H1 (cell line): ENCODE measurements at regions not wholly inside any gene's neighbourhood (a gene's known extent, or its start where the extent isn't known, plus 50 kb on each side); places are given as distances from the start of the nearest gene placed in this dataset.

Source experiments
- CTCF ChIA-PET: fragments of 300-600 bp; sonication (Branson Sonifier 250); formaldehyde crosslinking; loops from one replicate; lab custom pipeline; 2021; ENCODE audit not compliant: partially characterized antibody; lab: Charles Lee
- POLR2A ChIA-PET: fragments of 300-600 bp; sonication (Branson Sonifier 250); formaldehyde crosslinking; loops from one replicate; lab custom pipeline; 2021; ENCODE audit warnings: inconsistent platforms; ENCODE audit not compliant: partially characterized antibody; lab: Charles Lee
- DNase-seq, 2 experiments: peaks; one replicate each; pipeline versions ENCODE4 v3.0.0 to v3.0.0-alpha.2; 2010 to 2022; ENCODE audit warnings: low spot score in 2 of 2, low read depth in 1 of 2, mixed read lengths in 1 of 2
- FAIRE-seq: peaks from 2 replicates; lab custom pipeline; 2011; peaks lifted over from hg19 to GRCh38; lab: Jason Lieb, UNC
- H2AFZ ChIP-seq: 2 replicates; pipeline ENCODE4 v1.8.1; 2012; ENCODE audit warnings: low read length, inconsistent platforms
- H2AK5ac ChIP-seq: 2 replicates; pipeline ENCODE4 v1.6.1; 2013; ENCODE audit warnings: low read depth, low read length
- H2BK120ac ChIP-seq: replicated peaks from 2 replicates; pipeline ENCODE3; 2013; ENCODE audit warnings: low read depth, low read length, inconsistent platforms
- H2BK12ac ChIP-seq: 2 replicates; pipeline ENCODE4 v1.6.1; 2013; ENCODE audit warnings: low read depth, low read length
- H2BK15ac ChIP-seq: 2 replicates; pipeline ENCODE4 v1.6.1; 2013; ENCODE audit warnings: low read length
- H2BK20ac ChIP-seq: 2 replicates; pipeline ENCODE4 v1.6.1; 2013; ENCODE audit warnings: low read length
- H2BK5ac ChIP-seq: 2 replicates; pipeline ENCODE4 v1.6.1; 2013; ENCODE audit warnings: low read depth, low read length
- H3K14ac ChIP-seq: 2 replicates; pipeline ENCODE4 v1.6.1; 2013; ENCODE audit warnings: inconsistent platforms; ENCODE audit not compliant: insufficient read length
- H3K18ac ChIP-seq: 2 replicates; pipeline ENCODE4 v1.6.1; 2013; ENCODE audit warnings: low read length; ENCODE audit errors: extremely low read depth
- H3K23ac ChIP-seq: 2 replicates; pipeline ENCODE4 v1.6.1; 2013; ENCODE audit warnings: inconsistent platforms; ENCODE audit not compliant: insufficient read length
- H3K23me2 ChIP-seq: 2 replicates; pipeline ENCODE4 v1.6.1; 2013; ENCODE audit warnings: low read depth, low read length
- H3K27ac ChIP-seq: 2 replicates; pipeline ENCODE4 v1.6.1; 2011; ENCODE audit warnings: low read depth, low read length, inconsistent platforms
- H3K27me3 ChIP-seq, 4 experiments: replicated peaks in 1 of 4; 1 replicate in 1 of 4; 2 replicates in 3 of 4; pipeline versions ENCODE4 v1.6.1 to v1.8.1; 2011 to 2013; ENCODE audit warnings: low read length in 3 of 4, mild to moderate bottlenecking in 3 of 4, inconsistent platforms in 2 of 4, mixed read lengths in 2 of 4, moderate library complexity in 1 of 4; ENCODE audit not compliant: control insufficient read depth in 3 of 4, insufficient read depth in 3 of 4; ENCODE audit errors: extremely low read depth in 1 of 4
- H3K36me3 ChIP-seq, 4 experiments: 2 replicates each; pipeline versions ENCODE4 v1.6.1 to v1.8.1; 2011 to 2013; ENCODE audit warnings: mild to moderate bottlenecking in 4 of 4, low read length in 3 of 4, moderate library complexity in 2 of 4, control low read depth in 1 of 4, inconsistent platforms in 1 of 4; ENCODE audit not compliant: insufficient read depth in 4 of 4, control insufficient read depth in 2 of 4
- H3K4ac ChIP-seq: replicated peaks from 2 replicates; pipeline ENCODE3; 2013; ENCODE audit warnings: low read length, low read depth, mixed read lengths, inconsistent platforms; ENCODE audit not compliant: insufficient read length
- H3K4me1 ChIP-seq, 4 experiments: replicated peaks in 1 of 4; 1 replicate in 1 of 4; 2 replicates in 3 of 4; pipeline versions ENCODE4 v1.6.1 to v1.8.1; 2011 to 2013; ENCODE audit warnings: low read length in 3 of 4, inconsistent platforms in 2 of 4, mixed read lengths in 1 of 4; ENCODE audit not compliant: insufficient read depth in 4 of 4, control insufficient read depth in 3 of 4
- H3K4me2 ChIP-seq, 2 experiments: 2 replicates each; pipeline versions ENCODE4 v1.6.1 to v1.8.1; 2011 to 2013; ENCODE audit warnings: low read depth in 2 of 2, low read length in 2 of 2, control low read depth in 1 of 2, inconsistent platforms in 1 of 2, mild to moderate bottlenecking in 1 of 2; ENCODE audit not compliant: insufficient read depth in 1 of 2
- H3K4me3 ChIP-seq, 4 experiments: fragments of 200-600, 300-600 bp in 1 of 4; sonication (generic), shearing (Covaris generic), sonication (Bioruptor Twin) in 1 of 4; 2 replicates each; pipeline versions ENCODE4 v1.5.1 to v1.8.1; 2011 to 2016; ENCODE audit warnings: low read length in 4 of 4, low read depth in 3 of 4, control low read depth in 2 of 4, inconsistent platforms in 2 of 4, mild to moderate bottlenecking in 2 of 4, mixed read lengths in 1 of 4, moderate library complexity in 1 of 4; ENCODE audit not compliant: insufficient read depth in 2 of 4; ENCODE audit errors: extremely low read depth in 1 of 4
- H3K56ac ChIP-seq: replicated peaks from 2 replicates; pipeline ENCODE3; 2013; ENCODE audit warnings: low read depth, mild to moderate bottlenecking, mixed read lengths, low read length, inconsistent platforms; ENCODE audit not compliant: insufficient read length
- H3K79me1 ChIP-seq: 2 replicates; pipeline ENCODE4 v1.6.1; 2013; ENCODE audit warnings: low read depth, low read length, control low read depth
- H3K79me2 ChIP-seq, 2 experiments: 2 replicates each; pipeline versions ENCODE4 v1.6.1 to v1.8.1; 2012 to 2013; ENCODE audit warnings: low read length in 2 of 2, mild to moderate bottlenecking in 2 of 2, inconsistent platforms in 1 of 2; ENCODE audit not compliant: insufficient read depth in 2 of 2, control insufficient read depth in 1 of 2
- H3K9ac ChIP-seq, 4 experiments: replicated peaks in 1 of 4; 1 replicate in 1 of 4; 2 replicates in 3 of 4; pipeline versions ENCODE4 v1.6.1 to v1.8.1; 2011 to 2013; ENCODE audit warnings: low read depth in 3 of 4, low read length in 3 of 4, control low read depth in 2 of 4, mild to moderate bottlenecking in 2 of 4, moderate library complexity in 2 of 4, inconsistent platforms in 1 of 4; ENCODE audit errors: extremely low read depth in 1 of 4
- H3K9me3 ChIP-seq, 2 experiments: 2 replicates each; pipeline versions ENCODE4 v1.6.1 to v1.8.1; 2012 to 2013; ENCODE audit warnings: mild to moderate bottlenecking in 2 of 2, moderate library complexity in 2 of 2, control low read depth in 1 of 2, inconsistent platforms in 1 of 2, low read depth in 1 of 2, low read length in 1 of 2, mixed read lengths in 1 of 2; ENCODE audit not compliant: insufficient read depth in 2 of 2
- H4K20me1 ChIP-seq, 2 experiments: replicated peaks in 1 of 2; 2 replicates each; pipeline versions ENCODE3 to v1.8.1; 2011 to 2013; ENCODE audit warnings: inconsistent platforms in 2 of 2, low read length in 2 of 2, mild to moderate bottlenecking in 1 of 2; ENCODE audit not compliant: insufficient read depth in 2 of 2, control insufficient read depth in 1 of 2
- H4K5ac ChIP-seq: 2 replicates; pipeline ENCODE4 v1.6.1; 2013; ENCODE audit warnings: low read length, low read depth, mixed read lengths, inconsistent platforms; ENCODE audit not compliant: insufficient read length
- H4K8ac ChIP-seq: 2 replicates; pipeline ENCODE4 v1.8.0; 2013; ENCODE audit warnings: mild to moderate bottlenecking, moderate library complexity, low read length, inconsistent platforms; ENCODE audit not compliant: insufficient read depth; ENCODE audit errors: extremely low read depth
- H4K91ac ChIP-seq: replicated peaks from 2 replicates; pipeline ENCODE3; 2013; ENCODE audit warnings: low read length, mixed read lengths, inconsistent platforms; ENCODE audit not compliant: insufficient read length
- EGR1 ChIP-seq: IDR thresholded peaks from 2 replicates; pipeline ENCODE4 v1.6.1; 2011; ENCODE audit warnings: low read depth, low read length, borderline replicate concordance
- EP300 ChIP-seq, 2 experiments: IDR thresholded peaks; 1 replicate in 1 of 2; 2 replicates in 1 of 2; pipeline ENCODE4 v1.6.1; 2011 to 2012; ENCODE audit warnings: low read depth in 2 of 2, low read length in 2 of 2, mild to moderate bottlenecking in 2 of 2, borderline replicate concordance in 1 of 2, inconsistent platforms in 1 of 2, moderate library complexity in 1 of 2
- GTF2F1 ChIP-seq: IDR thresholded peaks from 2 replicates; pipeline ENCODE4 v1.6.1; 2012; ENCODE audit warnings: low read depth, low read length, improper control_type of control experiment, borderline replicate concordance
- KDM1A ChIP-seq: fragments of 200-600, 300-600 bp; sonication (generic); IDR thresholded peaks from 2 replicates; pipeline ENCODE4 v1.7.1; 2016; ENCODE audit warnings: mild to moderate bottlenecking, low read length, borderline replicate concordance
- POLR2A ChIP-seq, 2 experiments: IDR thresholded peaks; 1 replicate in 1 of 2; 2 replicates in 1 of 2; pipeline ENCODE4 v1.6.1; 2011; ENCODE audit warnings: low read depth in 2 of 2, low read length in 2 of 2, mild to moderate bottlenecking in 2 of 2; ENCODE audit errors: control extremely low read depth in 1 of 2
- RAD21 ChIP-seq, 2 experiments: IDR thresholded peaks in 1 of 2; conservative IDR thresholded peaks in 1 of 2; 2 replicates each; pipeline ENCODE4 v1.6.1; 2011; ENCODE audit warnings: low read depth in 2 of 2, low read length in 2 of 2, improper control_type of control experiment in 1 of 2, inconsistent platforms in 1 of 2, mild to moderate bottlenecking in 1 of 2, moderate library complexity in 1 of 2
- RXRA ChIP-seq: IDR thresholded peaks from 2 replicates; pipeline ENCODE4 v1.6.1; 2011; ENCODE audit warnings: low read depth, mild to moderate bottlenecking, low read length, moderate library complexity; ENCODE audit not compliant: insufficient read depth
- SIN3A ChIP-seq, 2 experiments: IDR thresholded peaks in 1 of 2; conservative IDR thresholded peaks in 1 of 2; 2 replicates each; pipeline ENCODE4 v1.6.1; 2011 to 2012; ENCODE audit warnings: low read length in 2 of 2, improper control_type of control experiment in 1 of 2, low read depth in 1 of 2, mild to moderate bottlenecking in 1 of 2
- SP1 ChIP-seq: IDR thresholded peaks from 2 replicates; pipeline ENCODE4 v1.6.1; 2011; ENCODE audit warnings: low read depth, low read length
- WGBS, 2 experiments: shearing (Covaris generic) in 1 of 2; methylation state at CpG; one replicate each; pipeline versions ENCODE4 v1.1.6 to v1.1.7; 2013 to 2015; ENCODE audit warnings: low lambda C conversion rate in 2 of 2, mixed read lengths in 2 of 2, inconsistent platforms in 1 of 2, low coverage in 1 of 2, missing lambda C conversion rate in 1 of 2; ENCODE audit not compliant: insufficient replicate concordance in 2 of 2, insufficient coverage in 1 of 2, insufficient read length in 1 of 2; ENCODE audit errors: extremely low coverage in 1 of 2, missing lambda C conversion rate in 1 of 2; 5-methylcytosine and 5-hydroxymethylcytosine counted together
- TF ChIP-seq, protein P1 (sequence below): IDR thresholded peaks from 2 replicates; pipeline ENCODE4 v1.6.1; 2012; ENCODE audit warnings: inconsistent platforms

DNA sequence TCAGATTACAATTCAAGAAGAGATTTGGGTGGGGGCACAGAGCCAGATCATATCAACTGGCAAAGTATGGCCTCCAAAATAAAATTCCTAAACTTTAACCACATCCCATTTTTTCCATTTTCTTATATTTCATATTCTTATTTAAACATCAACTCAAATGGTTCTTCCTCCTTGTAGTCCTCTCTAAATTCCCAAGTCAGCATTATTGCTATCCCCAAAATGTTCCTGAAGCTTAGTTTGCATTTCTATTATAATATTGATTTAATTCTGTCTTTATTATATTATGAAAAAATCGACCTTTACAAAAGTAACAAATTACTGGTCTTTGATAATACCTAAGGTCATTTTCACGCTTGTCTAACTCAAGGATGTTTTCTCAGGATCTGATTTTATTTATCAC is 67.5 kb downstream of the NPY1R start:
- no peak overlapping the region for H3K56ac ChIP-seq
- H3K9me3 ChIP-seq: no peaks in the 10 kb centered on the region

More for the DNA sequence above, 67.5 kb downstream of the NPY1R start:
- Histone ChIP-seq H3K79me2 (no peaks in the 10 kb centered on the region), H2BK15ac (no peak overlapping the region), H2BK5ac (no peak overlapping the region), H2AK5ac (no peak overlapping the region), H3K4me1 (no peaks in the 10 kb centered on the region; a peak in 1 of 7 replicates), H3K4me2 (no peak overlapping the region), H3K23ac (no peak overlapping the region), H3K18ac (no peak overlapping the region), H2BK20ac (no peak overlapping the region), H2AFZ (no peak overlapping the region), H3K23me2 (no peaks in the 10 kb centered on the region), H3K9ac (no peak overlapping the region), H4K5ac (no peak overlapping the region), H4K20me1 (no peaks in the 10 kb centered on the region), H3K36me3 (no peaks in the 10 kb centered on the region), H3K14ac (no peak overlapping the region), H3K79me1 (no peaks in the 10 kb centered on the region), H2BK12ac (no peak overlapping the region), H2BK120ac (no peak overlapping the region), H3K4ac (no peak overlapping the region), H4K8ac (no peak overlapping the region), H4K91ac (no peak overlapping the region), H3K27me3 (no peaks in the 10 kb centered on the region), H3K27ac (no peak overlapping the region), H3K4me3 (no peak overlapping the region)
- ChIA-PET POLR2A (no interaction called here), CTCF (interaction anchor here (0.6 kb wide), 1 partner anchor 30 kb away, joined by 3 read pairs; no protein-coding TSS in a partner anchor)
- WGBS, 2 experiments: 80% methylated on average over 2 of the region's 2 CpGs; no CpG with 5 or more reads in 1 of the 2 experiments
- TF ChIP-seq, protein P1, sequence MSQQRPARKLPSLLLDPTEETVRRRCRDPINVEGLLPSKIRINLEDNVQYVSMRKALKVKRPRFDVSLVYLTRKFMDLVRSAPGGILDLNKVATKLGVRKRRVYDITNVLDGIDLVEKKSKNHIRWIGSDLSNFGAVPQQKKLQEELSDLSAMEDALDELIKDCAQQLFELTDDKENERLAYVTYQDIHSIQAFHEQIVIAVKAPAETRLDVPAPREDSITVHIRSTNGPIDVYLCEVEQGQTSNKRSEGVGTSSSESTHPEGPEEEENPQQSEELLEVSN: no peak
- TF ChIP-seq RAD21 (IDR thresholded peaks at IDR 0.05 in 1 of 2, conservative IDR thresholded peaks at IDR 0.05 in 1 of 2; ENCODE audit: low read depth in 2 of 2, low read length in 2 of 2) (no peak), RXRA (no peak), POLR2A (IDR thresholded peaks at IDR 0.05; ENCODE audit: control extremely low read depth in 1 of 2, low read depth in 2 of 2, low read length in 2 of 2) (no peak), SP1 (no peak), EGR1 (no peak), GTF2F1 (no peak), EP300 (IDR thresholded peaks at IDR 0.05; ENCODE audit: borderline replicate concordance in 1 of 2, low read depth in 2 of 2, low read length in 2 of 2) (no peak), KDM1A (no peak), SIN3A (conservative IDR thresholded peaks at IDR 0.05 in 1 of 2, IDR thresholded peaks at IDR 0.05 in 1 of 2; ENCODE audit: low read depth in 1 of 2, low read length in 2 of 2) (no peak)
- DNase-seq (no peak), FAIRE-seq (no peak)
